Neural cell (in vitro differentiated cells): ENCODE measurements at regions not wholly inside any gene's neighbourhood (a gene's known extent, or its start where the extent isn't known, plus 50 kb on each side); places are given as distances from the start of the nearest gene placed in this dataset.

Experiments
- CTCF ChIP-seq: fragments of 450-650 bp; IDR thresholded peaks from 2 replicates; pipeline ENCODE4 v1.5.1; 2014; ENCODE audit warnings: antibody characterized with exemption, mild to moderate bottlenecking, moderate library complexity; ENCODE audit not compliant: poor library complexity, severe bottlenecking
- EP300 ChIP-seq: fragments of 450-650 bp; conservative IDR thresholded peaks from 2 replicates; pipeline ENCODE4 v1.6.1; 2014; ENCODE audit warnings: antibody characterized with exemption, mild to moderate bottlenecking, moderate library complexity; ENCODE audit not compliant: poor library complexity, severe bottlenecking
- EZH2 ChIP-seq: fragments of 200-600, 300-800 bp; shearing (Covaris generic), sonication (generic); IDR thresholded peaks from 2 replicates; pipeline ENCODE4 v1.6.1; 2014; ENCODE audit warnings: antibody characterized with exemption, low read length, borderline replicate concordance, mild to moderate bottlenecking; ENCODE audit not compliant: insufficient read depth, poor library complexity, severe bottlenecking
- POLR2AphosphoS5 ChIP-seq: IDR thresholded peaks from 2 replicates; pipeline ENCODE4 v1.6.1; 2012
- RAD21 ChIP-seq: fragments of 450-650 bp; conservative IDR thresholded peaks from 2 replicates; pipeline ENCODE4 v1.6.1; 2014; ENCODE audit warnings: antibody characterized with exemption, mild to moderate bottlenecking, moderate library complexity
- REST ChIP-seq: IDR thresholded peaks from 2 replicates; pipeline ENCODE4 v1.6.1; 2012; ENCODE audit warnings: borderline replicate concordance
- TAF1 ChIP-seq: IDR thresholded peaks from 2 replicates; pipeline ENCODE4 v1.6.1; 2012; ENCODE audit warnings: low read depth

DNA sequence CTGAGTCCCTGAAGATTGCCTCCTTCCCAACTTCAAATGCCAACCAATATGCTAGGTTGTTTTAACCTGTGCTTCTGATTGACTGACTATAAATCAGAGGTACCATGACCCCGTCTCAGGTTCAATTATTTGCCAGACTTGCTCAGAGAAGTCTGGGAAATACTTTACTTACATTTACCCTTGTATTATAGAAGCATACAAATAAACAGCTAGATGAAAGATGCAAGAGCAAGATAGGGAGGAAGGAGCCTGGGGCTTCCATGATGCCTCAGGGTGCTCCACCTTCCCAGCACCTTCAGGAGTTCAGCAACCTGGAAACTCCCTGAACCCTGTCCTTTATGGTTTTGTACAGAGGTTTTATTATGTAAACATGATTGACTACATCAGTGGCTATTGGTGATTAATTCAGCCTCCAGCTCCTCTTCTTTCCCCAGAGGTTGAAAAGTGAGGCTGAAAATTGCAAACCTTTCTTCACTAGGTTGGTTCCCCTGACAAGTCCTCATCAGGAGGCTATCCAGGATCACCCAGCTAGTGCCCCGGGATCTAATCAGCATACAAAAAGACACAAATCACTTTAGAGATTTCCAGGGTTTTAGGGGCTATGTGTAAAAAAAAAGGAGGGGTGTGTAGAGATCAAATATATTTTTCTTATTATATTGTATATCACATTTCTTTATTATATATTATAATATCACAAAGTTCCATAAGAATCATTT is 547.7 kb downstream of the EPM2A start:
- TF ChIP-seq CTCF = no peak
- TF ChIP-seq POLR2AphosphoS5 = no peak
- no peak for TF ChIP-seq TAF1
- no peak for TF ChIP-seq EZH2
- TF ChIP-seq REST = no peak
- TF ChIP-seq RAD21 = no peak
- no peak for TF ChIP-seq EP300
